ENCODE measurements at regions not wholly inside any gene's neighbourhood (a gene's known extent, or its start where the extent isn't known, plus 50 kb on each side); places are given as distances from the start of the nearest gene placed in this dataset.
A peak's percentile ranks its signal among the peaks of the same experiment; 100 is the strongest.

DNA sequence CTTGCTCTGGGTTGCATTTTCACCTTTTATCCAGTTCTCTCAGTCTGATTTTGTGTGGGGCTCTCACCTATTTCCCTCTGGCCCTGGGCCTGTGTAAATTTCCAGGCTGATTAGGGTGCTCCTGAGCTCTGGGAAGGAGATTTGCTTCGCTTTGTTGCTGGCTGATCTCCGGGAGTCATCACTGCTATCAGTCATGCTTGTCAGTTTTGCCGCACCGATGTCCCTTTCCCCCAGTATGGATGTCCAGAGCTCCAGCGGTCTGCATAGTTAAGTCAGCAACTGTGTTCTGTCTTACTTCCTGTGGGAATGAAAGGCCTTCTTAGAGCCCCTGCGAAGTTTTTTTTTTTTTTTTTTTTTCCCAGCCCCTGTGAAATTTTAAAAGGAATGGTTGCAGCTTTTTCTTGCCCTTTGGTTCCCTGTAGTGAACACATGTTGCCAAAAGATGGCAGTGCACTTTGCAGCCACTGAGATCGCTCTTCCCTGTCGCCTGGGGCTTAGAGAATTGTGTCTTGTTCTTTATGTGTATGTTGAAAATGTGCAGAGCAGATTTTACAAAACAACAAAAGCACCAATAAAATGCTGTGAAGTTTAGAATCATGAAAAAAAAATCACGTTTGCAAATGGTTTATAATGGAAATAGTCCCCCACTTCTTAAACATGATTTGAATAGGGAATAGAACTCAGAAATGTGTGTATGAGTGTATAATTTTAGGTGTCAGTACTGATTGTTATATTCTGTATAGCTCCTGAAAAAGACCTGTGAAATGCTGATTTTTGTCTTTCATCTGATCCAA is 109.1 kb upstream of the SLC4A4 start:
- ChIA-PET SMC1A (ENCODE audit: uncharacterized antibody, unreplicated experiment) (interaction anchor here (0.7 to 3.6 kb wide), 17 partner anchors 9 to 1056 kb away, joined by 3 to 20 read pairs (median 4); no protein-coding TSS in a partner anchor), RAD21 (ENCODE audit: unreplicated experiment) (interaction anchor here (0.6 to 1.9 kb wide), 10 partner anchors 10 to 1071 kb away, joined by 3 to 6 read pairs (median 4); no protein-coding TSS in a partner anchor), CTCF (interaction anchor here (0.6 to 4.1 kb wide), 33 partner anchors 8 to 1075 kb away, joined by 3 to 34 read pairs (median 4); partner anchors contain the start of gene SLC4A4), POLR2A (interaction anchor here (0.6 kb wide), 1 partner anchor 480 kb away, joined by 3 read pairs; no protein-coding TSS in a partner anchor)
- Histone ChIP-seq H2AFZ (ENCODE audit: control insufficient read depth, low read depth, low read length) (no peak overlapping the region), H3K9ac (ENCODE audit: control insufficient read depth, insufficient read depth, low read length) (no peak overlapping the region), H3K4me3 (no peak overlapping the region), H3K36me3 (ENCODE audit: control insufficient read depth in 2 of 2, insufficient read depth in 2 of 2, low read length in 1 of 2) (no peaks in the 10 kb centered on the region), H3K4me2 (ENCODE audit: control insufficient read depth, insufficient read depth) (no peak overlapping the region), H4K20me1 (ENCODE audit: control insufficient read depth, insufficient read depth) (no peaks in the 10 kb centered on the region), H3K9me3 (replicated peaks; ENCODE audit: control insufficient read depth, insufficient read depth, low read length) (no peaks in the 10 kb centered on the region), H3K27ac (ENCODE audit: control insufficient read depth, insufficient read depth) (no peak overlapping the region), H3K4me1 (ENCODE audit: control insufficient read depth, insufficient read depth, low read length) (no peaks in the 10 kb centered on the region), H3K27me3 (replicated peaks in 1 of 2; ENCODE audit: control insufficient read depth in 2 of 2, insufficient read depth in 2 of 2, low read length in 1 of 2) (peaks cover 0 to 2% of the 10 kb centered on the region in 2 experiments; a peak in 2 of 4 replicates), H3K79me2 (ENCODE audit: control insufficient read depth, insufficient read depth, low read length) (no peaks in the 10 kb centered on the region)
- BruUV-seq (replicated peaks) = no TSS peak
- no peak for DNase-seq (ENCODE audit: low read depth, low spot score)
- in situ Hi-C loops (cut with MboI) (no loop called here), intact Hi-C loops (cut with micrococcal nuclease; ENCODE audit: unreplicated experiment) (loop anchor here (1.0 to 5.0 kb wide), 2 partner anchors 323 to 484 kb away; no protein-coding TSS in a partner anchor)
- peak; percentile 78 for ATAC-seq
- WGBS (ENCODE audit: insufficient coverage, insufficient replicate concordance, low lambda C conversion rate, missing lambda C conversion rate) = 45% methylated on average over 8 of the region's 9 CpGs
- FAIRE-seq = no peak
- peak; percentile 40 to 66 (median 66) for TF ChIP-seq CTCF (IDR thresholded peaks at IDR 0.05 in 2 of 3, conservative IDR thresholded peaks at IDR 0.05 in 1 of 3; ENCODE audit: control insufficient read depth in 2 of 3, extremely low read depth in 1 of 3, insufficient read depth in 1 of 3, low read depth in 3 of 3, low read length in 3 of 3)
- no peak for TF ChIP-seq ATF7 (IDR thresholded peaks at IDR 0.05; ENCODE audit: low read depth)
- no peak for TF ChIP-seq HDAC6 (IDR thresholded peaks at IDR 0.05; ENCODE audit: unreplicated experiment)
- TF ChIP-seq, protein P1, sequence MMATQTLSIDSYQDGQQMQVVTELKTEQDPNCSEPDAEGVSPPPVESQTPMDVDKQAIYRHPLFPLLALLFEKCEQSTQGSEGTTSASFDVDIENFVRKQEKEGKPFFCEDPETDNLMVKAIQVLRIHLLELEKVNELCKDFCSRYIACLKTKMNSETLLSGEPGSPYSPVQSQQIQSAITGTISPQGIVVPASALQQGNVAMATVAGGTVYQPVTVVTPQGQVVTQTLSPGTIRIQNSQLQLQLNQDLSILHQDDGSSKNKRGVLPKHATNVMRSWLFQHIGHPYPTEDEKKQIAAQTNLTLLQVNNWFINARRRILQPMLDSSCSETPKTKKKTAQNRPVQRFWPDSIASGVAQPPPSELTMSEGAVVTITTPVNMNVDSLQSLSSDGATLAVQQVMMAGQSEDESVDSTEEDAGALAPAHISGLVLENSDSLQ (IDR thresholded peaks at IDR 0.05) = no peak
- no peak for TF ChIP-seq YY1 (IDR thresholded peaks at IDR 0.05; ENCODE audit: low read depth, low read length)
- TF ChIP-seq, protein P2, sequence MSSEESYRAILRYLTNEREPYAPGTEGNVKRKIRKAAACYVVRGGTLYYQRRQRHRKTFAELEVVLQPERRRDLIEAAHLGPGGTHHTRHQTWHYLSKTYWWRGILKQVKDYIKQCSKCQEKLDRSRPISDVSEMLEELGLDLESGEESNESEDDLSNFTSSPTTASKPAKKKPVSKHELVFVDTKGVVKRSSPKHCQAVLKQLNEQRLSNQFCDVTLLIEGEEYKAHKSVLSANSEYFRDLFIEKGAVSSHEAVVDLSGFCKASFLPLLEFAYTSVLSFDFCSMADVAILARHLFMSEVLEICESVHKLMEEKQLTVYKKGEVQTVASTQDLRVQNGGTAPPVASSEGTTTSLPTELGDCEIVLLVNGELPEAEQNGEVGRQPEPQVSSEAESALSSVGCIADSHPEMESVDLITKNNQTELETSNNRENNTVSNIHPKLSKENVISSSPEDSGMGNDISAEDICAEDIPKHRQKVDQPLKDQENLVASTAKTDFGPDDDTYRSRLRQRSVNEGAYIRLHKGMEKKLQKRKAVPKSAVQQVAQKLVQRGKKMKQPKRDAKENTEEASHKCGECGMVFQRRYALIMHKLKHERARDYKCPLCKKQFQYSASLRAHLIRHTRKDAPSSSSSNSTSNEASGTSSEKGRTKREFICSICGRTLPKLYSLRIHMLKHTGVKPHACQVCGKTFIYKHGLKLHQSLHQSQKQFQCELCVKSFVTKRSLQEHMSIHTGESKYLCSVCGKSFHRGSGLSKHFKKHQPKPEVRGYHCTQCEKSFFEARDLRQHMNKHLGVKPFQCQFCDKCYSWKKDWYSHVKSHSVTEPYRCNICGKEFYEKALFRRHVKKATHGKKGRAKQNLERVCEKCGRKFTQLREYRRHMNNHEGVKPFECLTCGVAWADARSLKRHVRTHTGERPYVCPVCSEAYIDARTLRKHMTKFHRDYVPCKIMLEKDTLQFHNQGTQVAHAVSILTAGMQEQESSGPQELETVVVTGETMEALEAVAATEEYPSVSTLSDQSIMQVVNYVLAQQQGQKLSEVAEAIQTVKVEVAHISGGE (CRISPR knock-in tag; IDR thresholded peaks at IDR 0.05) = no peak
- TF ChIP-seq BHLHE40 (IDR thresholded peaks at IDR 0.05; ENCODE audit: borderline replicate concordance in 1 of 2, low read depth in 2 of 2, low read length in 1 of 2) = no peak
- no peak for TF ChIP-seq BCL11A (IDR thresholded peaks at IDR 0.05; ENCODE audit: low read depth, low read length)
- TF ChIP-seq SMC3 (IDR thresholded peaks at IDR 0.05; ENCODE audit: borderline replicate concordance, low read length) = peak; percentile 70
- TF ChIP-seq EED (IDR thresholded peaks at IDR 0.05; ENCODE audit: low read depth) = no peak
- peak; percentile 86 for TF ChIP-seq RAD21 (IDR thresholded peaks at IDR 0.05; ENCODE audit: insufficient read depth, low read depth, low read length)
- no peak for TF ChIP-seq SMARCA5 (IDR thresholded peaks at IDR 0.05)
- TF ChIP-seq NFYB (IDR thresholded peaks at IDR 0.05; ENCODE audit: insufficient read depth, low read depth, low read length) = no peak
